Astrocyte (in vitro differentiated cells and primary cell): ENCODE measurements at regions not wholly inside any gene's neighbourhood (a gene's known extent, or its start where the extent isn't known, plus 50 kb on each side); places are given as distances from the start of the nearest gene placed in this dataset.
A peak's percentile ranks its signal among the peaks of the same experiment; 100 is the strongest.

Experiments
- DNase-seq: peaks from one replicate; pipeline ENCODE4 v3.0.0-alpha.2; 2010; ENCODE audit warnings: low read depth
- FAIRE-seq: peaks from 2 replicates; lab custom pipeline; 2011; peaks lifted over from hg19 to GRCh38; lab: Jason Lieb, UNC
- H2AFZ ChIP-seq: 2 replicates; pipeline ENCODE4 v1.6.0; 2012; ENCODE audit warnings: low read depth, low read length, inconsistent platforms
- H3K27ac ChIP-seq: 2 replicates; pipeline ENCODE4 v1.5.1; 2011; ENCODE audit warnings: low read depth, low read length, inconsistent platforms
- H3K27me3 ChIP-seq: 2 replicates; pipeline ENCODE4 v1.6.0; 2011; ENCODE audit warnings: low read length, inconsistent platforms; ENCODE audit not compliant: insufficient read depth
- H3K36me3 ChIP-seq: 2 replicates; pipeline ENCODE4 v1.5.1; 2011; ENCODE audit warnings: low read length, inconsistent platforms; ENCODE audit not compliant: insufficient read depth
- H3K4me1 ChIP-seq: 2 replicates; pipeline ENCODE4 v1.5.1; 2011; ENCODE audit warnings: low read length, inconsistent platforms; ENCODE audit not compliant: insufficient read depth
- H3K4me2 ChIP-seq: 2 replicates; pipeline ENCODE4 v1.6.0; 2012; ENCODE audit warnings: low read length, inconsistent platforms
- H3K4me3 ChIP-seq: 2 replicates; pipeline ENCODE4 v1.5.1; 2011; ENCODE audit warnings: low read depth, mild to moderate bottlenecking, low read length, inconsistent platforms; ENCODE audit not compliant: insufficient read depth
- H3K79me2 ChIP-seq: 2 replicates; pipeline ENCODE4 v1.6.0; 2012; ENCODE audit warnings: mild to moderate bottlenecking, low read length, inconsistent platforms; ENCODE audit not compliant: insufficient read depth
- H3K9ac ChIP-seq: 2 replicates; pipeline ENCODE4 v1.6.0; 2012; ENCODE audit warnings: mild to moderate bottlenecking, low read length, inconsistent platforms
- H3K9me3 ChIP-seq: 2 replicates; pipeline ENCODE4 v1.5.1; 2012; ENCODE audit warnings: low read depth, mild to moderate bottlenecking, low read length, inconsistent platforms; ENCODE audit not compliant: insufficient read depth
- H4K20me1 ChIP-seq: 2 replicates; pipeline ENCODE4 v1.6.0; 2012; ENCODE audit warnings: low read length, inconsistent platforms; ENCODE audit not compliant: insufficient read depth
- H3K27ac Mint-ChIP-seq: one replicate; pipeline ENCODE4 v1.8.0; 2021; ENCODE audit warnings: mild to moderate bottlenecking, mixed read lengths; ENCODE audit not compliant: unreplicated experiment
- H3K27me3 Mint-ChIP-seq: one replicate; pipeline ENCODE4 v1.8.0; 2021; ENCODE audit warnings: low read depth, mixed read lengths; ENCODE audit not compliant: unreplicated experiment
- H3K36me3 Mint-ChIP-seq: one replicate; pipeline ENCODE4 v1.8.0; 2021; ENCODE audit warnings: low read depth, mixed read lengths; ENCODE audit not compliant: unreplicated experiment
- H3K4me1 Mint-ChIP-seq: one replicate; pipeline ENCODE4 v1.8.0; 2021; ENCODE audit warnings: low read depth, mixed read lengths; ENCODE audit not compliant: unreplicated experiment
- H3K4me3 Mint-ChIP-seq: one replicate; pipeline ENCODE4 v1.8.0; 2021; ENCODE audit warnings: mild to moderate bottlenecking, moderate library complexity, mixed read lengths; ENCODE audit not compliant: unreplicated experiment
- H3K9me3 Mint-ChIP-seq: one replicate; pipeline ENCODE4 v1.8.0; 2021; ENCODE audit warnings: mild to moderate bottlenecking, mixed read lengths; ENCODE audit not compliant: unreplicated experiment
- EZH2 ChIP-seq: IDR thresholded peaks from 2 replicates; pipeline ENCODE4 v1.6.1; 2012; ENCODE audit warnings: mild to moderate bottlenecking, low read length, inconsistent platforms; ENCODE audit not compliant: insufficient read depth
- TF ChIP-seq, protein P1 (sequence below): IDR thresholded peaks from 2 replicates; pipeline ENCODE4 v1.5.1; 2011; ENCODE audit warnings: low read depth, mild to moderate bottlenecking, inconsistent platforms, low read length, moderate library complexity; ENCODE audit not compliant: insufficient read depth

DNA sequence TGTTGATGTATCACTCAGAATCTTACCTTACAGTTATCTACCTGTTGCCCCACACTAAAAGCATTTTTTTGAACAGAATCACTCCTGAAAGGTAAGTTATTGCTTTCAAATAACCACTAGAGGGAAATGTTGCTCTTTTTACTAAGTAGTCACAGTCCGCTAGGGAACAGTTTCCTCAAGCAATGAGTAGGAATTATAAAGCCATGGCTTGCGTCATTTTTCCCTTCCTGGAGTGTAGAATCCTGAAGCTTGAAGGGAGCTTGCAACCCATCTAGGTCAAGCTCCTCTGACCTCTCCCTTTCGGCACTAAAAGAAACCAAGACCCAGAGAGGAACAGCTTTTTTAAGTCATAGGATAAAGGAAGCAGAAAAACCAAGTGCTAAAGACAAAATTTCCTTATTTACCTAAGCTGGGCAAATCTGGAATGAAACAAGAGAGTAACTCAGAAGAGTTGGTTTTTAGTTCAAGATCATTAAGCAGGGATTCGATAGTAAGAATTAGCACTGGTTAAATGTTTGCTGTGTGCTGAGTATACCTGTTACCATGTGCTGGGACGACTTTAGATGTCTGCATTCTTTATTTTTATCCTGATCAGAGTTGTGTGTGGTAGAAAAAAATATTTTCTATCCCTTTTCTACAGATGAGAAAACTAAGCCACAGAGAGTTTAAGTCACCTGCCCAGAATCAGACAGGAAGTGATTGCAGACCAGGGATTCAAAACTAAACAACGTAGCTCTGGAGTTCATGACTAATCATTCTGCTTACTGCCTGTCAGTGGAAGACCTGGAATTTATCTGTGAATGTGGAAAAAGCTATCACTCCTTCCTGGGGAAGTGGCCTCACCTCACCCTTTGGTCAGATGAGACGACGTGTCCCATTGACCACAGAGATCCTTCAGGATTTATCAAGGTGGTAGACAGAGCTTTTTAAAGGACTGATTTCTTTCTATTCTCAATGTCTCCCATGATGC lies 631.5 kb downstream of the RAB28 start:
- Histone ChIP-seq H3K4me2 (peak overlapping the region; percentile 10), H3K36me3 (no peaks in the 10 kb centered on the region), H3K79me2 (no peaks in the 10 kb centered on the region), H3K4me1 (no peaks in the 10 kb centered on the region), H4K20me1 (no peaks in the 10 kb centered on the region), H3K9ac (no peak overlapping the region), H3K9me3 (no peaks in the 10 kb centered on the region), H3K27me3 (peaks cover 6% of the 10 kb centered on the region), H3K27ac (no peak overlapping the region), H3K4me3 (no peak overlapping the region), H2AFZ (no peak overlapping the region)
- Mint-ChIP-seq H3K4me1 (peaks cover 12% of the 10 kb centered on the region), H3K27ac (peak overlapping the region; percentile 92), H3K9me3 (no peaks in the 10 kb centered on the region), H3K4me3 (peak overlapping the region; percentile 34), H3K36me3 (no peaks in the 10 kb centered on the region), H3K27me3 (no peaks in the 10 kb centered on the region)
- DNase-seq: peak; percentile 47
- peak; percentile 69 for FAIRE-seq
- no peak for TF ChIP-seq EZH2
- TF ChIP-seq, protein P1, sequence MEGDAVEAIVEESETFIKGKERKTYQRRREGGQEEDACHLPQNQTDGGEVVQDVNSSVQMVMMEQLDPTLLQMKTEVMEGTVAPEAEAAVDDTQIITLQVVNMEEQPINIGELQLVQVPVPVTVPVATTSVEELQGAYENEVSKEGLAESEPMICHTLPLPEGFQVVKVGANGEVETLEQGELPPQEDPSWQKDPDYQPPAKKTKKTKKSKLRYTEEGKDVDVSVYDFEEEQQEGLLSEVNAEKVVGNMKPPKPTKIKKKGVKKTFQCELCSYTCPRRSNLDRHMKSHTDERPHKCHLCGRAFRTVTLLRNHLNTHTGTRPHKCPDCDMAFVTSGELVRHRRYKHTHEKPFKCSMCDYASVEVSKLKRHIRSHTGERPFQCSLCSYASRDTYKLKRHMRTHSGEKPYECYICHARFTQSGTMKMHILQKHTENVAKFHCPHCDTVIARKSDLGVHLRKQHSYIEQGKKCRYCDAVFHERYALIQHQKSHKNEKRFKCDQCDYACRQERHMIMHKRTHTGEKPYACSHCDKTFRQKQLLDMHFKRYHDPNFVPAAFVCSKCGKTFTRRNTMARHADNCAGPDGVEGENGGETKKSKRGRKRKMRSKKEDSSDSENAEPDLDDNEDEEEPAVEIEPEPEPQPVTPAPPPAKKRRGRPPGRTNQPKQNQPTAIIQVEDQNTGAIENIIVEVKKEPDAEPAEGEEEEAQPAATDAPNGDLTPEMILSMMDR: peak; percentile 63

DNA sequence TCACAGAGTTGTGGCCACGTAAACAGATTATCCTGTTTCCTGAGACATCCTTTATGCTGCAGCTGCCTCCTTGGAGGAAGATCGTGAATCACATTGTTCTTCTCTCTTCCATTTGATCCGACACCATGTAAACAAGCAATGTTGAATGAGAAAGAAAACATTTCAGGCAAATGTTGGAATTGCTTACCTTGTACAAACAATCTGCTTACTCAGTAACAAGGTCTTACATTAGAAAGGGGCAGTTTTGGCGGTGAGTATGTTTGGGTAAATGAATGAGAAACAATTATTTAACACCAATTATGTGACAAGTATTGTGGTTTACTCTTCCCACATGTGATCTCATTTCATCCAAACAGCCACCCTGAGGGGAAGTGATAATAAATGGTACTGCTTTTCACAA lies 637.8 kb downstream of the RAB28 start:
- H3K27me3 Mint-ChIP-seq: no peaks in the 10 kb centered on the region
- no peak for DNase-seq

More for the DNA sequence above, 637.8 kb downstream of the RAB28 start:
- no peak overlapping the region for H2AFZ ChIP-seq
- H3K4me1 Mint-ChIP-seq: peaks cover 11% of the 10 kb centered on the region
- H3K9me3 ChIP-seq: no peaks in the 10 kb centered on the region
- no peaks in the 10 kb centered on the region for H3K79me2 ChIP-seq
- no peak for TF ChIP-seq EZH2
- TF ChIP-seq, protein P1: no peak
- no peaks in the 10 kb centered on the region for H3K36me3 Mint-ChIP-seq
- H3K36me3 ChIP-seq: no peaks in the 10 kb centered on the region
- H3K9me3 Mint-ChIP-seq: no peaks in the 10 kb centered on the region
- H3K4me3 ChIP-seq: no peak overlapping the region
- no peak for FAIRE-seq
- H4K20me1 ChIP-seq: no peaks in the 10 kb centered on the region
- H3K27me3 ChIP-seq: peaks cover 6% of the 10 kb centered on the region
- H3K4me3 Mint-ChIP-seq: no peak overlapping the region
- no peak overlapping the region for H3K27ac Mint-ChIP-seq
- no peak overlapping the region for H3K27ac ChIP-seq
- no peaks in the 10 kb centered on the region for H3K4me1 ChIP-seq
- H3K9ac ChIP-seq: no peak overlapping the region
- no peak overlapping the region for H3K4me2 ChIP-seq
